H1 (cell line): ENCODE measurements at regions not wholly inside any gene's neighbourhood (a gene's known extent, or its start where the extent isn't known, plus 50 kb on each side); places are given as distances from the start of the nearest gene placed in this dataset.

ENCODE experiments used
- CTCF ChIA-PET: fragments of 300-600 bp; sonication (Branson Sonifier 250); formaldehyde crosslinking; loops from one replicate; lab custom pipeline; 2021; ENCODE audit not compliant: partially characterized antibody; lab: Charles Lee
- POLR2A ChIA-PET: fragments of 300-600 bp; sonication (Branson Sonifier 250); formaldehyde crosslinking; loops from one replicate; lab custom pipeline; 2021; ENCODE audit warnings: inconsistent platforms; ENCODE audit not compliant: partially characterized antibody; lab: Charles Lee
- DNase-seq, 2 experiments: peaks; one replicate each; pipeline versions ENCODE4 v3.0.0 to v3.0.0-alpha.2; 2010 to 2022; ENCODE audit warnings: low spot score in 2 of 2, low read depth in 1 of 2, mixed read lengths in 1 of 2
- FAIRE-seq: peaks from 2 replicates; lab custom pipeline; 2011; peaks lifted over from hg19 to GRCh38; lab: Jason Lieb, UNC
- H2AFZ ChIP-seq: 2 replicates; pipeline ENCODE4 v1.8.1; 2012; ENCODE audit warnings: low read length, inconsistent platforms
- H2AK5ac ChIP-seq: 2 replicates; pipeline ENCODE4 v1.6.1; 2013; ENCODE audit warnings: low read depth, low read length
- H2BK120ac ChIP-seq: replicated peaks from 2 replicates; pipeline ENCODE3; 2013; ENCODE audit warnings: low read depth, low read length, inconsistent platforms
- H2BK12ac ChIP-seq: 2 replicates; pipeline ENCODE4 v1.6.1; 2013; ENCODE audit warnings: low read depth, low read length
- H2BK15ac ChIP-seq: 2 replicates; pipeline ENCODE4 v1.6.1; 2013; ENCODE audit warnings: low read length
- H2BK20ac ChIP-seq: 2 replicates; pipeline ENCODE4 v1.6.1; 2013; ENCODE audit warnings: low read length
- H2BK5ac ChIP-seq: 2 replicates; pipeline ENCODE4 v1.6.1; 2013; ENCODE audit warnings: low read depth, low read length
- H3K14ac ChIP-seq: 2 replicates; pipeline ENCODE4 v1.6.1; 2013; ENCODE audit warnings: inconsistent platforms; ENCODE audit not compliant: insufficient read length
- H3K18ac ChIP-seq: 2 replicates; pipeline ENCODE4 v1.6.1; 2013; ENCODE audit warnings: low read length; ENCODE audit errors: extremely low read depth
- H3K23ac ChIP-seq: 2 replicates; pipeline ENCODE4 v1.6.1; 2013; ENCODE audit warnings: inconsistent platforms; ENCODE audit not compliant: insufficient read length
- H3K23me2 ChIP-seq: 2 replicates; pipeline ENCODE4 v1.6.1; 2013; ENCODE audit warnings: low read depth, low read length
- H3K27ac ChIP-seq: 2 replicates; pipeline ENCODE4 v1.6.1; 2011; ENCODE audit warnings: low read depth, low read length, inconsistent platforms
- H3K27me3 ChIP-seq, 4 experiments: replicated peaks in 1 of 4; 1 replicate in 1 of 4; 2 replicates in 3 of 4; pipeline versions ENCODE4 v1.6.1 to v1.8.1; 2011 to 2013; ENCODE audit warnings: low read length in 3 of 4, mild to moderate bottlenecking in 3 of 4, inconsistent platforms in 2 of 4, mixed read lengths in 2 of 4, moderate library complexity in 1 of 4; ENCODE audit not compliant: control insufficient read depth in 3 of 4, insufficient read depth in 3 of 4; ENCODE audit errors: extremely low read depth in 1 of 4
- H3K36me3 ChIP-seq, 4 experiments: 2 replicates each; pipeline versions ENCODE4 v1.6.1 to v1.8.1; 2011 to 2013; ENCODE audit warnings: mild to moderate bottlenecking in 4 of 4, low read length in 3 of 4, moderate library complexity in 2 of 4, control low read depth in 1 of 4, inconsistent platforms in 1 of 4; ENCODE audit not compliant: insufficient read depth in 4 of 4, control insufficient read depth in 2 of 4
- H3K4ac ChIP-seq: replicated peaks from 2 replicates; pipeline ENCODE3; 2013; ENCODE audit warnings: low read length, low read depth, mixed read lengths, inconsistent platforms; ENCODE audit not compliant: insufficient read length
- H3K4me1 ChIP-seq, 4 experiments: replicated peaks in 1 of 4; 1 replicate in 1 of 4; 2 replicates in 3 of 4; pipeline versions ENCODE4 v1.6.1 to v1.8.1; 2011 to 2013; ENCODE audit warnings: low read length in 3 of 4, inconsistent platforms in 2 of 4, mixed read lengths in 1 of 4; ENCODE audit not compliant: insufficient read depth in 4 of 4, control insufficient read depth in 3 of 4
- H3K4me2 ChIP-seq, 2 experiments: 2 replicates each; pipeline versions ENCODE4 v1.6.1 to v1.8.1; 2011 to 2013; ENCODE audit warnings: low read depth in 2 of 2, low read length in 2 of 2, control low read depth in 1 of 2, inconsistent platforms in 1 of 2, mild to moderate bottlenecking in 1 of 2; ENCODE audit not compliant: insufficient read depth in 1 of 2
- H3K4me3 ChIP-seq, 4 experiments: fragments of 200-600, 300-600 bp in 1 of 4; sonication (generic), shearing (Covaris generic), sonication (Bioruptor Twin) in 1 of 4; 2 replicates each; pipeline versions ENCODE4 v1.5.1 to v1.8.1; 2011 to 2016; ENCODE audit warnings: low read length in 4 of 4, low read depth in 3 of 4, control low read depth in 2 of 4, inconsistent platforms in 2 of 4, mild to moderate bottlenecking in 2 of 4, mixed read lengths in 1 of 4, moderate library complexity in 1 of 4; ENCODE audit not compliant: insufficient read depth in 2 of 4; ENCODE audit errors: extremely low read depth in 1 of 4
- H3K56ac ChIP-seq: replicated peaks from 2 replicates; pipeline ENCODE3; 2013; ENCODE audit warnings: low read depth, mild to moderate bottlenecking, mixed read lengths, low read length, inconsistent platforms; ENCODE audit not compliant: insufficient read length
- H3K79me1 ChIP-seq: 2 replicates; pipeline ENCODE4 v1.6.1; 2013; ENCODE audit warnings: low read depth, low read length, control low read depth
- H3K79me2 ChIP-seq, 2 experiments: 2 replicates each; pipeline versions ENCODE4 v1.6.1 to v1.8.1; 2012 to 2013; ENCODE audit warnings: low read length in 2 of 2, mild to moderate bottlenecking in 2 of 2, inconsistent platforms in 1 of 2; ENCODE audit not compliant: insufficient read depth in 2 of 2, control insufficient read depth in 1 of 2
- H3K9ac ChIP-seq, 4 experiments: replicated peaks in 1 of 4; 1 replicate in 1 of 4; 2 replicates in 3 of 4; pipeline versions ENCODE4 v1.6.1 to v1.8.1; 2011 to 2013; ENCODE audit warnings: low read depth in 3 of 4, low read length in 3 of 4, control low read depth in 2 of 4, mild to moderate bottlenecking in 2 of 4, moderate library complexity in 2 of 4, inconsistent platforms in 1 of 4; ENCODE audit errors: extremely low read depth in 1 of 4
- H3K9me3 ChIP-seq, 2 experiments: 2 replicates each; pipeline versions ENCODE4 v1.6.1 to v1.8.1; 2012 to 2013; ENCODE audit warnings: mild to moderate bottlenecking in 2 of 2, moderate library complexity in 2 of 2, control low read depth in 1 of 2, inconsistent platforms in 1 of 2, low read depth in 1 of 2, low read length in 1 of 2, mixed read lengths in 1 of 2; ENCODE audit not compliant: insufficient read depth in 2 of 2
- H4K20me1 ChIP-seq, 2 experiments: replicated peaks in 1 of 2; 2 replicates each; pipeline versions ENCODE3 to v1.8.1; 2011 to 2013; ENCODE audit warnings: inconsistent platforms in 2 of 2, low read length in 2 of 2, mild to moderate bottlenecking in 1 of 2; ENCODE audit not compliant: insufficient read depth in 2 of 2, control insufficient read depth in 1 of 2
- H4K5ac ChIP-seq: 2 replicates; pipeline ENCODE4 v1.6.1; 2013; ENCODE audit warnings: low read length, low read depth, mixed read lengths, inconsistent platforms; ENCODE audit not compliant: insufficient read length
- H4K8ac ChIP-seq: 2 replicates; pipeline ENCODE4 v1.8.0; 2013; ENCODE audit warnings: mild to moderate bottlenecking, moderate library complexity, low read length, inconsistent platforms; ENCODE audit not compliant: insufficient read depth; ENCODE audit errors: extremely low read depth
- H4K91ac ChIP-seq: replicated peaks from 2 replicates; pipeline ENCODE3; 2013; ENCODE audit warnings: low read length, mixed read lengths, inconsistent platforms; ENCODE audit not compliant: insufficient read length
- RAD21 ChIP-seq, 2 experiments: IDR thresholded peaks in 1 of 2; conservative IDR thresholded peaks in 1 of 2; 2 replicates each; pipeline ENCODE4 v1.6.1; 2011; ENCODE audit warnings: low read depth in 2 of 2, low read length in 2 of 2, improper control_type of control experiment in 1 of 2, inconsistent platforms in 1 of 2, mild to moderate bottlenecking in 1 of 2, moderate library complexity in 1 of 2
- SRF ChIP-seq: IDR thresholded peaks from 2 replicates; pipeline ENCODE4 v1.6.1; 2011; ENCODE audit warnings: mild to moderate bottlenecking, low read depth, low read length, moderate library complexity
- WGBS, 2 experiments: shearing (Covaris generic) in 1 of 2; methylation state at CpG; one replicate each; pipeline versions ENCODE4 v1.1.6 to v1.1.7; 2013 to 2015; ENCODE audit warnings: low lambda C conversion rate in 2 of 2, mixed read lengths in 2 of 2, inconsistent platforms in 1 of 2, low coverage in 1 of 2, missing lambda C conversion rate in 1 of 2; ENCODE audit not compliant: insufficient replicate concordance in 2 of 2, insufficient coverage in 1 of 2, insufficient read length in 1 of 2; ENCODE audit errors: extremely low coverage in 1 of 2, missing lambda C conversion rate in 1 of 2; 5-methylcytosine and 5-hydroxymethylcytosine counted together

DNA sequence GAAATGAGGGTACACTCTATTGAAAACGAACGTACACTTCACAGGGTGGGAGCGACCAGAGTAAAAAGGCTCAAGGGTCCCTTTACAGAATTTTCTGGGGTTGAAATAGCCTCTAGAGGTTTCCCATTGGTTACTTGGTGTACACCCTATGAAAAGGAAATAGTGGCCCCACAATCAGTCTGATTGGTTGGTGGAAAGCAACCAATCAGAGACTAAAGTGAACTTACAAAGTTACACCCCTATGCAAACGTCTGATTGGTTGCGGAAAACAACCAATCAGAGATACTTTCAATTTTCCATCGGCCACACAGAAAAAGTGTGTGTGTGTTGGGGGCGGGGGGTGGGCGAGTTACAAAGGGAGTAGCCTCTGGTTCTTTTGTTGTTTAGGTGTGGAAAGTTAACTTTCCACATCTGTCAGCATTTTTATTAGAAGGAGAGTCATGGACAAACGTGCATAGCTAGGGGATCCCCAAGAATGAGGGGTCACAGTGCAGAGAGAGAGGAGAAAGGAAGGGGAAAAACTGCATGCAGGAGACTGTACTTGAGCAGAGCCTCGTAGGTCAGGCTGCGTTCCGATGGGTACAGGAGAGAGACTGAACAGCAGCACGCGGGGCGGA, 1152.1 kb downstream of the TBC1D22A start:
- Histone ChIP-seq H2BK120ac (no peak overlapping the region), H3K36me3 (no peaks in the 10 kb centered on the region)

More for the DNA sequence above, 1152.1 kb downstream of the TBC1D22A start:
- Histone ChIP-seq H3K79me2 (no peaks in the 10 kb centered on the region), H3K9me3 (peaks cover 30 to 47% of the 10 kb centered on the region in 2 experiments), H3K23me2 (no peaks in the 10 kb centered on the region; the same call in 1 of the 2 replicates), H3K79me1 (no peaks in the 10 kb centered on the region), H3K27ac (no peak overlapping the region), H2AK5ac (no peak overlapping the region), H2BK12ac (no peak overlapping the region), H4K91ac (no peak overlapping the region), H3K14ac (no peak overlapping the region), H2BK15ac (no peak overlapping the region), H3K4ac (no peak overlapping the region), H3K56ac (no peak overlapping the region), H3K23ac (no peak overlapping the region), H4K8ac (no peak overlapping the region), H3K9ac (no peak overlapping the region), H2BK20ac (no peak overlapping the region), H3K18ac (no peak overlapping the region), H3K27me3 (no peaks in the 10 kb centered on the region), H2BK5ac (no peak overlapping the region), H3K4me2 (no peak overlapping the region), H3K4me1 (no peaks in the 10 kb centered on the region), H2AFZ (no peak overlapping the region), H4K5ac (no peak overlapping the region), H3K4me3 (no peak overlapping the region)
- POLR2A ChIA-PET = no interaction called here
- FAIRE-seq (no peak), DNase-seq (no peak)
- CTCF ChIA-PET = no interaction called here
- WGBS, 2 experiments = 81% methylated on average over 15 of the region's 15 CpGs; no CpG with 5 or more reads in 1 of the 2 experiments
- TF ChIP-seq RAD21 (IDR thresholded peaks at IDR 0.05 in 1 of 2, conservative IDR thresholded peaks at IDR 0.05 in 1 of 2; ENCODE audit: low read depth in 2 of 2, low read length in 2 of 2) (no peak), SRF (no peak)
- TF ChIP-seq, all 59 proteins: peak for 0
- H4K20me1 ChIP-seq = no peaks in the 10 kb centered on the region
